GM13977 (cell line): ENCODE measurements at regions not wholly inside any gene's neighbourhood (a gene's known extent, or its start where the extent isn't known, plus 50 kb on each side); places are given as distances from the start of the nearest gene placed in this dataset.

Experiments
- DNase-seq: peaks from one replicate; pipeline ENCODE4 v3.0.0; 2012; ENCODE audit warnings: low spot score
- CTCF ChIP-seq: IDR thresholded peaks from 2 replicates; pipeline ENCODE4 v1.5.1; 2012; ENCODE audit warnings: mild to moderate bottlenecking, control low read depth; ENCODE audit not compliant: insufficient read depth; ENCODE audit errors: extremely low read depth, missing control alignments
- in situ Hi-C: fragments of 300-500 bp; cut with MboI; formaldehyde crosslinking; loops from one replicate; pipeline ENCODE4 v1.12.0; 2022; ENCODE audit warnings: low sequenced_read_pairs, low pct_unique_long_range_greater_than_20kb, mixed read lengths, inconsistent platforms; ENCODE audit not compliant: unreplicated experiment

GRCh38 chr3:62987721-62988120, 112.5 kb upstream of the CADPS start:
- no peak for TF ChIP-seq CTCF
- in situ Hi-C loops = no loop called here
- DNase-seq = no peak

- no peak for DNase-seq
- in situ Hi-C loops = no loop called here
These were observed 115.6 kb upstream of the CADPS start for GRCh38 chr3:62990704-62991413.

GRCh38 chr3:62992520-62992919, 117.3 kb upstream of the CADPS start:
- no peak for DNase-seq
- in situ Hi-C loops = no loop called here
- TF ChIP-seq CTCF = no peak

More at GRCh38 chr3:62990704-62991413, 115.6 kb upstream of the CADPS start:
- no peak for TF ChIP-seq CTCF

GRCh38 chr3:62995119-62995518, 119.9 kb upstream of the CADPS start:
- in situ Hi-C loops = no loop called here
- no peak for DNase-seq
- no peak for TF ChIP-seq CTCF

GRCh38 chr3:62995530-62995929, 120.3 kb upstream of the CADPS start:
- TF ChIP-seq CTCF = no peak
- in situ Hi-C loops = no loop called here
- DNase-seq = no peak

GRCh38 chr3:62997369-62997768, 122.2 kb upstream of the CADPS start:
- in situ Hi-C loops = no loop called here
- TF ChIP-seq CTCF = no peak
- DNase-seq = no peak

GRCh38 chr3:62999158-62999557, 123.9 kb upstream of the CADPS start:
- TF ChIP-seq CTCF = no peak
- no peak for DNase-seq
- in situ Hi-C loops = no loop called here
